Breast epithelium (tissue), 4 donors: ENCODE measurements at regions not wholly inside any gene's neighbourhood (a gene's known extent, or its start where the extent isn't known, plus 50 kb on each side); places are given as distances from the start of the nearest gene placed in this dataset.

Experiments used
- DNase-seq, 2 donors: peaks; one replicate each; pipeline ENCODE4 v3.0.0-alpha.2; 2019; ENCODE audit warnings: low spot score in 2 of 2
- H3K27ac ChIP-seq, 2 donors: fragments of 200-600 bp; sonication (generic) in 1 of 2; one replicate each; pipeline ENCODE4 v1.5.1; 2016 to 2019; ENCODE audit warnings: mild to moderate bottlenecking in 1 of 2
- H3K27me3 ChIP-seq, 2 donors: fragments of 200-600 bp; sonication (generic) in 1 of 2; one replicate each; pipeline versions ENCODE4 v1.5.1 to v1.6.0; 2017 to 2019; ENCODE audit warnings: control low read depth in 1 of 2, mild to moderate bottlenecking in 1 of 2
- H3K36me3 ChIP-seq: fragments of 200-600 bp; one replicate; pipeline ENCODE4 v1.5.1; 2019
- H3K4me1 ChIP-seq, 2 donors: fragments of 200-600 bp; sonication (generic); one replicate each; pipeline ENCODE4 v1.5.1; 2016 to 2019; ENCODE audit warnings: control low read depth in 1 of 2
- H3K4me3 ChIP-seq, 3 donors: fragments of 200-600 bp; sonication (generic); 1 replicate in 2 of 3; 2 replicates in 1 of 3; pipeline ENCODE4 v1.5.1; 2016 to 2019; ENCODE audit warnings: mild to moderate bottlenecking in 3 of 3, moderate library complexity in 2 of 3
- H3K9me3 ChIP-seq, 2 donors: fragments of 200-600 bp; sonication (generic) in 1 of 2; one replicate each; pipeline ENCODE4 v1.5.1; 2016 to 2019; ENCODE audit warnings: control low read depth in 1 of 2
- CTCF ChIP-seq, 3 donors: fragments of 450-650 bp; IDR thresholded peaks; one replicate each; pipeline ENCODE4 v1.5.1; 2016 to 2017; ENCODE audit warnings: antibody characterized with exemption in 3 of 3, mild to moderate bottlenecking in 3 of 3, moderate library complexity in 3 of 3
- POLR2A ChIP-seq: fragments of 450-650 bp; IDR thresholded peaks from one replicate; pipeline ENCODE4 v1.6.1; 2016; ENCODE audit warnings: antibody characterized with exemption, mild to moderate bottlenecking, moderate library complexity
- POLR2AphosphoS5 ChIP-seq, 3 donors: sonication (generic); formaldehyde crosslinking; IDR thresholded peaks; one replicate each; pipeline ENCODE4 v1.6.1; 2017; ENCODE audit warnings: antibody characterized with exemption in 3 of 3
- intact Hi-C: fragments of 100-400 bp; cut with DNase I; formaldehyde crosslinking; loops from one replicate; pipeline ENCODE4 v1.15.1; 2023; ENCODE audit warnings: low total_unique reads

- Histone ChIP-seq H3K9me3 (no peaks in the 10 kb centered on the region), H3K27ac (no peak overlapping the region), H3K4me1 (no peaks in the 10 kb centered on the region), H3K4me3 (no peak overlapping the region), H3K27me3 (no peaks in the 10 kb centered on the region), H3K36me3 (no peaks in the 10 kb centered on the region)
- DNase-seq: no peak
- intact Hi-C loops: no loop called here
- TF ChIP-seq POLR2AphosphoS5 (IDR thresholded peaks at IDR 0.05) (no peak), CTCF (IDR thresholded peaks at IDR 0.05) (peak; percentile 9 to 59 (median 50)), POLR2A (no peak)
These were observed 58.0 kb upstream of the CYSLTR2 start for GRCh38 chr13:48595431-48596429.

GRCh38 chr13:48600374-48601364, 53.1 kb upstream of the CYSLTR2 start:
- no peak for DNase-seq

GRCh38 chr13:48602296-48603016, 51.3 kb upstream of the CYSLTR2 start:
- intact Hi-C loops: no loop called here
- Histone ChIP-seq H3K27ac (no peak overlapping the region), H3K36me3 (no peaks in the 10 kb centered on the region), H3K9me3 (no peaks in the 10 kb centered on the region), H3K4me3 (no peak overlapping the region), H3K4me1 (no peaks in the 10 kb centered on the region), H3K27me3 (no peaks in the 10 kb centered on the region)
- TF ChIP-seq CTCF (IDR thresholded peaks at IDR 0.05): no peak
- no peak for TF ChIP-seq POLR2A
- TF ChIP-seq POLR2AphosphoS5 (IDR thresholded peaks at IDR 0.05): no peak
- DNase-seq: no peak

More at GRCh38 chr13:48600374-48601364, 53.1 kb upstream of the CYSLTR2 start:
- Histone ChIP-seq H3K27me3 (no peaks in the 10 kb centered on the region), H3K9me3 (no peaks in the 10 kb centered on the region), H3K4me1 (no peaks in the 10 kb centered on the region), H3K27ac (no peak overlapping the region), H3K4me3 (no peak overlapping the region), H3K36me3 (no peaks in the 10 kb centered on the region)
- TF ChIP-seq POLR2AphosphoS5 (IDR thresholded peaks at IDR 0.05) (no peak), CTCF (IDR thresholded peaks at IDR 0.05) (no peak), POLR2A (no peak)
- intact Hi-C loops: no loop called here

GRCh38 chr13:48603375-48603774, 50.4 kb upstream of the CYSLTR2 start:
- Histone ChIP-seq H3K36me3 (no peaks in the 10 kb centered on the region), H3K27ac (no peak overlapping the region), H3K9me3 (no peaks in the 10 kb centered on the region), H3K4me3 (no peak overlapping the region), H3K27me3 (no peaks in the 10 kb centered on the region), H3K4me1 (no peaks in the 10 kb centered on the region)
- TF ChIP-seq POLR2AphosphoS5 (IDR thresholded peaks at IDR 0.05) (no peak), CTCF (IDR thresholded peaks at IDR 0.05) (no peak), POLR2A (no peak)
- DNase-seq: no peak
- intact Hi-C loops: no loop called here
